H1 (cell line): ENCODE measurements at regions not wholly inside any gene's neighbourhood (a gene's known extent, or its start where the extent isn't known, plus 50 kb on each side); places are given as distances from the start of the nearest gene placed in this dataset.

ENCODE experiments used
- CEBPB ChIP-seq: IDR thresholded peaks from 2 replicates; pipeline ENCODE4 v1.6.1; 2012; ENCODE audit warnings: low read depth, low read length
- CTCF ChIP-seq, 3 experiments: IDR thresholded peaks; 1 replicate in 2 of 3; 2 replicates in 1 of 3; pipeline versions ENCODE4 v1.5.1 to v1.6.1; 2011; ENCODE audit warnings: low read length in 3 of 3, mild to moderate bottlenecking in 3 of 3, inconsistent platforms in 2 of 3, low read depth in 1 of 3, moderate library complexity in 1 of 3; ENCODE audit not compliant: insufficient read depth in 1 of 3; ENCODE audit errors: control extremely low read depth in 1 of 3
- TEAD4 ChIP-seq: IDR thresholded peaks from 2 replicates; pipeline ENCODE4 v1.6.1; 2012; ENCODE audit warnings: low read depth, low read length, inconsistent platforms, mixed read lengths

GRCh38 chrY:16060141-16060540 lies 1535.8 kb downstream of the NLGN4Y start:
- no peak for TF ChIP-seq TEAD4
- TF ChIP-seq CEBPB: no peak
- no peak for TF ChIP-seq CTCF (IDR thresholded peaks at IDR 0.05; ENCODE audit: control extremely low read depth in 1 of 3, insufficient read depth in 1 of 3, low read depth in 1 of 3, low read length in 3 of 3)
